NCI-H510A treated with DMSO at 0.1 percent for 48 hours (cell line): ENCODE measurements at regions not wholly inside any gene's neighbourhood (a gene's known extent, or its start where the extent isn't known, plus 50 kb on each side); places are given as distances from the start of the nearest gene placed in this dataset.

Experiments
- DNase-seq: peaks from one replicate; lab custom pipeline; 2025; lab: John Stamatoyannopoulos, UW

DNA sequence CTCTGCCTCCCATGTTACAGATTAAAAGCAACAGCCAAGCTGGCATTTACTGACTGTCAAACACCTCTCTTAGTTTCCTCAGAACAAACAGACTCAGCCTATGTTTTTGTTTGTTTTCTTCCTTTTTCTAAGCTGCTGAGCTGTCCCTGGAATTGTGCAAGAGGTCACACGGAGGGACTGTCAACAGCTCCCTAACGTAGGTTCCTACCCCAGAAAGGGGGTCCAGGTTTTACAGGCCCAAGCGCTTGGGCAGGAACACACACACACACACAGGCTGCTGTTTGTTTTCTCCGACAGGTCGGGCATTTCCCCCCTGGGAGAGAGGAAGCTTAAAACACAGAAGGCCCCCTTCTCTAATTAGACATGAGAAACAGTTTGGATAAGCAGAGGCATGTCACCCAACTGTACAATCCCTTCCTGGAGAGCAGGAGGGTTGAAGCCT is 739.6 kb upstream of the TBX3 start:
- no peak for DNase-seq

DNA sequence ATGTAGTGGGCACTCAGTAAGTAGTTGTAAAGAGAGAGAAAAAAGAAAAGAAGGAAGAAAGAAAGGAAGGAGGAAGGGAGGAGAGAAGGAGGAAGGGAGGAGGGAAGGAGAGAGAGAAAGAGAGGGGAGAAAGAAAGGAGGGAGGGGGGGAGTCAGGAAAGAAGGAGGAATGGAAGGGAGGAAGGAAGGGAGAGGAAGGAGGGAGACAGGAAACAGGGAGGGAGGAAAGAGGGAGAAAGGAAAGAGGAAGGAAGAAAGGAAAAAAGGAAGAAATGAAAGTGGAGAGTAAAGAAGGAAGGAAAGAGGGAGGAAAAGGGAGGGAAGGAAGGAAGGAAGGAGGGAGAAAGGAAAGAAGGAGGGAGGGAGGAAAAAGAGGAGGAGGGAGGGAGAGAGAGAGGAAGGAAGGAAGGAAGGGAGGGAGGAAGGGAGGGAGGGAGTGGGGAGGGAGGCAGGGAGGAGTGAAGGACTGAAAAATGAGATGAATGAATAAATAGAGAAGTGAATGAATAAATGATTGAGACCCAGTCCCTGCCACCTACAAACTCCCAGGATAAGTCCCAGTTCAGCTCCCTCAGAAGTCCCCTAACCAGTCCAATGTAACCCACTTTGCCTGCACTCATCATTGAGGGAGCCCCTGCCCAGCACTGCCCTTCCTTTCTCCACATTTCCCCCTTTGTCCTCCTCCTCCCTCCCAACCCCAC is 739.0 kb upstream of the TBX3 start:
- DNase-seq = no peak

DNA sequence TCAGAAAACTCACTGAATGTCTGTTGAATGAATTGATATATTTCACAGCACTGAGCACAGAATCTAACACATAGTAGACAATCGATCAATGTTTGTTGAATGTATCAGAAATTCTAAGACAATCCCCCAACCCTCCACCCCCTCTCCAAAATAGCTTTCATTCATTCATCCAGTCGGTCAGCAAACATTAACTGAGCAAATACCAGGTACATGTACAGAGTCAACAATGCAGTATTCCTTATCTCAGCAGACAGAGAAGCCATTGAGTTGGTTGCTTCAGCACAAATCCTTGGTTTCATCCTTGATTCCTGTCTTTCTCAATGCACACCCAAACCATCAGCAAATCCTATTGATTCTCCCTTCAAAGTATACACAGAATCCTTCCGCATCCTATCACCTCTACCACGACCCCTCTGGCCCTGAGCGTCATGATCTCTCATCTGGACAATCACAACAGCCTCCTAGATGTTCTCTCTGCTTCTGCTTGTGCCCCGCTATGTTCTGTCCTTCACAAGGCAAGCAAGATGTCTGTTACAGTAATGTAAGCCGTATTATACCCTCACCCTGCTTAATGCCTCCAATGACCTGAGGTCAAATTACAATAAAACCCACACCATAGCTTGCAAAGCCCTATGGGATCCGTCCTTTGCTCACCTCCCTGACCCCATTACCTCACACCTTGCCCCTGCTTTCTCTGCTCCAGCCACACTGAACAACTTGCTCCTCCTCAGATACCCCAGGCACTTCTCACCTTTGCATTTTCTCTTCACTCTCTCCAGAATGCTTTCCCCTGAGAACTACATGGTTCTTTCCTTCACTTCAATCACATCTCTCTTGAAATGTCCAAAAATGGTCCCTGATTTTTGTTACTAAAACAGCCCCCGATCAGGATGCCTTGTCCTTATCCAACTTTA is 738.1 kb upstream of the TBX3 start:
- DNase-seq = no peak

DNA sequence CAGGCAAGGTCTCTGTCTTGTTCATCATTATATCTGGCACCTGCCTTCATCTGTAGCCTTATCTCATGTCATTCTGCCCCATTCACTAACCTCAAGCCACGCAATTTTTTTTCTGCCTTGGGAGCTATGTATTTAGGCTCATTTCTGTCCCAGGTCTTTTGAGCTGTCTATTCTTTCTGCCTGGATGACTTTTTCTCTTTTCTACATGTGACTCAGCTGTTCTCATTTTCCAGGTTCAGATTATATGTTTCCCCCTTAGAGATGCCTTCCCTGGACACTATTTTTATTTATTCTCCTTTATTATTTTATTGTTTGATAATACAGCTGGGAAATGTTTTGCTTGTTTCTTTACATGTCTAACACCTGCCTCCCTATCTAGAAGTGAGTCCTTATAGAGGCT is 737.4 kb upstream of the TBX3 start:
- no peak for DNase-seq

DNA sequence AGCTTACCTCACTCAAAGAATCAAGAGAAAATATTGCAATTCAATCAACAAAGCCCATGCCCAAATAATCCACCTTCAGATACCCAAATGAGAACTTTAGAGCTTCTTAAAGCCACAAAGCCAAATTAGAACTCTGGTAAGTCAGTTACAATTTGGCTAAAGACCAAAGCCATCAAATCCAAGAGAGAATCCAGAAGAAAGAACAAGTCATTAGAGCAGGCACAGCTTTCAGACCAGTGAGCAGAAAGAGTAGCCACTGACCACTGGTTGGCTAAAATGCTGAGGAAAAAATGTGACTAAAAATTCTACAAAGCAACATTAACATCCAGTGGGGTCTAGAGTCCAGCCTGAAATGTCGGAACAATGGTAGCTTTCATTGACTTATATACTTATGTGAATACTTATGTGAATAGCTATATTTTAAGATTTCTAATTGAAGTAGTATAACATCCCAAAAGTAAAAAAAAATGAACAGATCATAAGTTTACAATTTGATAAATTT is 735.2 kb upstream of the TBX3 start:
- DNase-seq = no peak

DNA sequence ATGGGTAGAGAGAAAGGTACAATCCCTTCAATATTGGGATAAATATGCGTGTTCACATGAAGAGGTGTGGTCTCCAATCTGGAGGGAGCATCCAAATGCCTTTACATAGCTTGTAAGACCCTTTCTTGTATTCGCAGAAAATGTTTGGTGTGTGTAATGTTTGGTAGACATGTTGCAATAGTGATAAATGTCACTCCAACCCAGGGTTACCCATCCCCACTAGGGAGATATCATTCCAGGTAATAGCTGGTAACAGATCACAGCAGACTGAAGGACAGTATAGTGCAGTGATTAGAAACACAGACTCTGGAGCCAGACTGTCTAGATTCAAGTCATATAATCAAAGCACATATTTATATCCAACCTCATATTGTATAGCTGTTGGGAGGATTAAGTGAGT is 733.6 kb upstream of the TBX3 start:
- DNase-seq = no peak

DNA sequence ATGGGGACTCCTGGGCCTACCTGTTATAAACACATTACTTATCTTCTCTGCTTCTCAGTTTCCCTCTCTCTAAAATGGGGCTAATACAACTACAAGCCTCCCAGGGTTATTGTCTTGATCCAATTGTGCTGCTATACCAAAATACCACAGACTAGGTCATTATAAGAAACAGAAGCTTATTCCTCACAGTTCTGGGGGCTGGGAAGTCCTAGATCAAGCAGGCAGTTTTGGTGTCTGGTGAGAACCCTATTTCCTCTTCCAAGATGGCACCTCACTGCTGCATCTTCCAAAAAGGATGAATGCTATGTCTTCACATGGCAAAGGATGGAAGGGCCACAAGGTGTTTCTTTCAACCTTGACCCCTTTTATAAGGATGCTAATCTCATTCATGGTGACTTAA is 732.9 kb upstream of the TBX3 start:
- no peak for DNase-seq

DNA sequence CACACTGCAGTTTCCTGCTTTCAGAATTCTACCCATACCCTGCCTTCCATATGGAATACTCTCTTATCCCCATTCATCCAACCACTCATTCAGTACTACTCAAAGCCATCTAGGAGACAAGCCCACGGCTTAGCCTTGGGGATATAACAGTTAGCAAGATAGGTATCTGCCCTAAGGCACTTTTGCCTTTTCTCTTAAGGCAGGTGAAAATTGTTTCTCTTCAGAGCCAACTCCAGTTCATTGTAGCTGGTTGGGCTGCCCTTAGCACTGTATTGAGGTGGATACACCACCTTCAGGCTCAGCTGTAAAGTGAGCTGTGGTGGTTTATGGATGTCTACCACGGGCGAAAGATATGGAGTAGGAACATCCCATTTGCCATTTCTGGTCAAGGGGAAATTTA is 729.7 kb upstream of the TBX3 start:
- no peak for DNase-seq

DNA sequence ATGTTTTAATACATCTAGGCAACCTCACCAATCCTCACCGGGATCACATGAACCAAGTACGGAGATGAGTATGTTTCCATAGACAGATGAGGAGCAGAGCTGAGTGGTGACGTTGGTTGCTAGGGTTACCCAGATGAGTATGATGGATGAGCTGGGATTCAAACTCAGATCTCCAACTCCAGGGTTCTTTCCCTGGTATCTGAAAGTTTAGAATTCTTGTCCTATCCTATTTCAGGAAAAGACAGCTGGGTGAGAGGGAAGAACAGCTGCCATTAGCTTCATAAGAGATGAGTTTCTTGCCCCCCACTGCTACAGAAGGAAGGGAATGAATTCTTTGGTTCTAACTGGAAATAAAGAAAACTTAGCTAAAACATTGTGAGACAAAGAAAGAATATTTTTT is 728.9 kb upstream of the TBX3 start:
- DNase-seq = no peak

DNA sequence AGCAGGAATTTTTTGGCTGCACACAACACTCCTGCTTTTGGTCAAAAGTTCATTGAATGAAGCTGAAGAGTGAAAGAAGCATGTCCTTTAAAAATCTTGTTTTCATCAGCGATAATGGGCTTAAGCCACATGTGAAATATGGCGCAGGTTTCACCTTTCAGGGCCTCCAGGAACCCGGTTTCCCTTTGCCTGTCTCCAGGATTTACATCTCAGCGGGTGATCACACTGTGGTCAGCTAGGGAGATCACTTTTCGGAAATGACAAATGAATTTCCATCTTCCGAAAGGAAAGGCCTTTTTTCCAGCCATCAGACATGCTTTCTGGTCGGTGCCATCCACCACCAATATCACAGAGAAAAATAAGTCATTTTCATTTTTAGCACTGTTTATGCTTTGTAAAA is 727.1 kb upstream of the TBX3 start:
- DNase-seq = no peak

DNA sequence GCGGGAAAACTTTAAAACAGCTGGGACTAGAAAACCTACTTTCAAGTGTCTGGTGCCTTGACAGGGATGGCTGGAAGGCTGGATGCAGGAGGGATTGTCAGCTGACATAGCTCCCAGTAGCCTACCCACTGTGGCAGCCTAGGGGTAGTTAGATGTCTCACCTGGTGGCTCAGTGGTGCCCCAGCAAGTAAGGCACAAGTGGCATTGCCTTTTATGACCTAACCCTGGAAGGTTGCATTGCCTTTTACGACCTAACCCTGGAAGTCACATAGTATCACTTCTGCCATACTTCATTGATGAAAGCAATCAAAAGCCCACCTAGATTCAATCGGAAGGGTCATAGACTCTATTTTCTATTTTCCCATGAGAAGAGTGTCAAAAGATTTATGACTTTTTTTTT is 724.7 kb upstream of the TBX3 start:
- DNase-seq = no peak

DNA sequence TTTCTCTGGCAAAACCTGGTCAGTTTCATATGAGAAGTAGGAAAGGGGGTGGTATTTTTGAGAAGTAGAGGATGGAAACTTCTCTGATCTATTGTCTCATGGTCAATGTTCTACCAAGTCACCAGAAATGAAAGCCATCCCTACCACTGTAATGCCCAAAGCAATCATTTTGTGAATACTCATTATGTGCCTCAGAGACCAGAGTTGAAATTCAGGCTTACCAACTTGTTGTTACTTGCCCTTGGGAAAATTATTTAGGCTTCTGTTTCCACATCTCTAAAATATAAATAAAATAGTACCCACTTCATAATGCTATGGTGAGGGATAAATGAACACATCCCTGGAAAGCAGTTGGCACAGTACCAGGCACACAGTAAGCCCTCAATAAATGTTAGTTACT is 723.7 kb upstream of the TBX3 start:
- peak; percentile 54 for DNase-seq

DNA sequence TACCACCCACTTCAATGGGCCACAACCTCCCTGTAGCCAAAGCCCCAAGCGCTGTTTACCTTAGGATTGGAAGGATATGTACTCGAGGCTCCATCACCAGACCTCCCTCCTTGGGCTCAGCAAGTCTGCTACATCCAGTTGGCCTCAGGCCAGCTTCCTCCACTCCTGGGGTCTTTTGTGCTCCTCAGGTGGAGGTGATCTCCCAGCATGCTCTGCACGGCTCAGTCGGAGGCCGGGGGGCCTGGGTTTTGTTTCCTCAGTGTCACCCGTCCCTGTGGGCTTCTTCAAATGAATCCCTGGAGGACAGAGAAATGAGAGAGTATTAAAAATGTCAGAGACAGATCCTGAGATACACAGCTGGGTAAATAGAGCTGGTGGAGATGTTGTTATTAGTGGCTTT is 723.1 kb upstream of the TBX3 start:
- DNase-seq = peak; percentile 90

DNA sequence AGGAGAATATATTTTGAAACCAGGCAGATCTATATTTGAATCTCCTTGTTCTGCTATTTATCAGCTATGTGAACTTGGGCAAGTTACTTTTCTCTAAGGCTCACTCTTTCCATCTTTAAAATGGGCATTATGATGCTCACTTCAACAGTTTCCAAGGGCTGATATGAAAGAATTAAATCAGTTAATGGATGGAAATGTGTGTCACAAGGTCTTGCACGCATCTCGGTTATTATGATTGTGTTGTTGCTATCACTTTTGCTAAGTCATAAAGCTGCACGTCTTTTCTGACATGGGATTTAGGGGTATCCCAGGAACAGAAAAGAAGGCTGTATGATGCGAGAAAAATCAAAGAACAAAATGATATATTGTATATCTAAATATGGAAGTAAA is 721.5 kb upstream of the TBX3 start:
- DNase-seq = no peak

DNA sequence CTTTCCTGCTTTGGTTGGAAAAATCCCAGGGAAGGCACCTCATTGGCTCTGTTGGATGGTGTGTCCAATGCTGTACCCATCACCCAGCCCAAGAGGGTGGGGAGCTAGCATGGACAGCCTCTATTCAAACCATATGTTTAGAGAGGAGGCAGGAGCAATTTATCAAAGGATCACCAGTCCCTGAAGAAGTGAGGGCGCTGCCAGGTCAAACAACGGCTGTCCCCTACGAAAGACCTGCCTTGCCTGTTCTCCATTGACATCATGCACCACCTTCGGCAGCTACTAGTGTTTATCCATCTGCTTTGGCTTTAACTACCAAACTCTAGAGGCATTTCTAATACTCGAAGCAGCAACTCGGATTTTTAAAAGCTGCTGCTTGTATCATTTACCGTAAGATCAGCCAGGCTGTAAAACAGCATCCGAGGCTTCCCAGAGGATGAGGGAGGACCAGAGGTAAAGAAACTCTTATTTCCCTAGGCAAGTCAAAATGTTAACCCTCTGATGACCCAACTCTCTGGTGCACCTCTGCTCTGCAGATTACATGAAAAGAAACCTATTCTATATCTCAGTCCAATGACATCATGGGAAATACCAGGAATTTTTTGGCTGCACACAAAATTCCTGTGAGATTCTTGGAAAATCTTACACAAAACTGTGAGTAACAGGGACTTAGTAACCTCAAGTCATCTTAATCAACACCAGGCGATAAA is 720.9 kb upstream of the TBX3 start:
- no peak for DNase-seq

DNA sequence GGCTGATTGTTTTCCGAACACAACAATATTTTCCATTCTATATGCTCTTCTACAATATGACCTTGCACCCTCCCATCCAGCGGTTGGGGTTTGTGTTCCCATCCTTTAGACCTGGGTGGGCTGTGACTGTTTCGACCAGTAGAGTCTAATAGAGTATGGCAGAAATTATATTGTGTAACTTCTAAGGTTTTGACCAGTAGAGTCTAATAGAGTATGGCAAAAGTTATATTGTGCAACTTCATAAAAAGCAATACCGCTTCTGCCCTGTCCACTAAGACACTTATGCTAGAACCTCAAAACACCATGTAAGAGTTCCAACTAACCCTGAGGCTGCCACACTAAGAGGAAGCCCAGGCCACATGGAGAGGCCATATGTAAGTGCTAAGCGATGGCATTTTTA is 719.7 kb upstream of the TBX3 start:
- DNase-seq = no peak

DNA sequence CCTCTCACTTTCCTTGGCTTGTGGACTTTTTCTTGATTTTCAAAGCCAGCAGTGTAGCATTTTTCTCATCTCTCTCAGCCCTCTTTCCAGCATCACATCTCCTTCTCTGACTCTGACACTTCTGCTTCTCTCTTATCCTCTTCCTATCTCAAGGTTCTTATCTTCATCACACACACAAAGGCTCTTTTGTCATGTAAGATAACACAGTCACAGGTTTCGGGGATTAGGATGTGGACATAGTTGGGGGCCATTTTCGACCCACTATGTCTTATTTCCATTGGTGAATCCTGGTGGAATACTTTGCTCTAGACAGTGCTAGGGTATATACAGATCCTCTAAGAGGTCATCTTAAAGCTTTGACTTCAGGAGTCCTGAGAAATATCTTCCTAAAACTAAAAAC is 719.3 kb upstream of the TBX3 start:
- no peak for DNase-seq

DNA sequence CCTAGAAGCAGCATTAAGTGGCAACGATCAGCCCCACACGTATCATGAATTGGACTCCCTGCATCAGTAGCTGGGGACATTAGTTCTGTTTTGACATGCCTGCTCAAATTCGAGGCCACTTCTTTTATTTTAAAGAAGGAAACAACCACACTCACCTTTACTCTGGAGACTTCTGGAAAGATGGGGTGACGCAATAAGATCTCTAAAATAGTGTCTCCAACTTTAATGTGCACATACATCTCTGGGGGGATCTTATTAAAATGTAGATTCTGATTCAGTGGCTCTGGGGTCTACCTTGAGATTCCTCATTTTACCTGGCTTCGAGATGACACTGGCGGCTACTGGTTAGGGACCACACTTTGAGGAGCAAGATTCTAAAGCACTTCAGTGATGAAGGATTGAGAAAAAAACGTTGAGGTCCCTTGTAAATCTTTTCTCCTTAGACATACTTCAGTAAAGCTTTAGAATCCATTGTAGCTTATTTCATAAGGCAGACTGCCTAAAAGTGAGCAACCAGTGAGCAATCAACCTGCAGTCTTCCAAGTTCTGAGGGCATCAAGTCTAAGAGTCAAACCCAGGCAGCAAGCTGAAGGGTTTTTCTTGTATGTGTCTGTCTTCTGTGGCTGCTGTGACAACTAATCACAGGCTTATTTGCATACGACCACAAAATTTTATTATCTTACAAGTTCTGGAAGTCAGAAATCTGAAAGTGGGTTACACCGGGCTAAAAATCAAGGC is 718.6 kb upstream of the TBX3 start:
- DNase-seq = no peak

DNA sequence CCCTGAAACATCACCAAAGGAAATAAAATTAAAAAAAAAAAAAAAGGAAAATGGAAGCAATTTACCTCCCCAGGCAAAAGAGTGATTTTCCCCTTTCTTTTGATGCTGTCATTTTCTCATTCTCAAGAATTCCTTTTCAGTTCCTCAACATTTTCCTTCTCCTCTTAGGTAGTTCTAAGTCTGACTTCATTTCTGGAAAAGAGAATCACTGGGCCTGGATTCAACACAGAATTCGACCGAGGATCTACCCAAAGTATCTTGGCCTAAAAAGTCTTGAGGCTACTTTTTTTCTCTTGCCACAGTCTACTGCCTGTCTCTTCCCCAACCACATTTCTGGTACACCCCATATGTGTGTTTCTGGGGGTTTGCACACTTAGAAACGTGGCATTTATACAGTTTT is 717.8 kb upstream of the TBX3 start:
- no peak for DNase-seq

DNA sequence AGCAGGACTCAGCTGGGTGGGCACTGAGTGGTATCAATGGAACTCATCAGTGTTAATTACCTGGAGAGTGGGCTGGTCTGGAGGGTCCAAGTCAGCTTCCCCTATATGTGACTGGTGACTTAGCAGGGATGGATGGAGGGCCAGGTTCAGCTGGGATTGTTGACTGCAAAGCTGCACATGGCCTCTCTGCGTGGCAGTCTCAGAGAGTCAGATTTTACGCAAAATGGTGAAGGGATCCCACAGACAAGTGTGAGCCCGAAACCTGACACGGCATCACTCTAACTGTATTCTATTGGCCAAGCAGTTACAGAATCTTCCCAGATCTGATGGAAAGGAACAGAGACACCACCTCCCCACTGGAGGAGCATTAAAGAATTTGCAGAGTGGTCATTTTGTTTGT is 716.0 kb upstream of the TBX3 start:
- no peak for DNase-seq

DNA sequence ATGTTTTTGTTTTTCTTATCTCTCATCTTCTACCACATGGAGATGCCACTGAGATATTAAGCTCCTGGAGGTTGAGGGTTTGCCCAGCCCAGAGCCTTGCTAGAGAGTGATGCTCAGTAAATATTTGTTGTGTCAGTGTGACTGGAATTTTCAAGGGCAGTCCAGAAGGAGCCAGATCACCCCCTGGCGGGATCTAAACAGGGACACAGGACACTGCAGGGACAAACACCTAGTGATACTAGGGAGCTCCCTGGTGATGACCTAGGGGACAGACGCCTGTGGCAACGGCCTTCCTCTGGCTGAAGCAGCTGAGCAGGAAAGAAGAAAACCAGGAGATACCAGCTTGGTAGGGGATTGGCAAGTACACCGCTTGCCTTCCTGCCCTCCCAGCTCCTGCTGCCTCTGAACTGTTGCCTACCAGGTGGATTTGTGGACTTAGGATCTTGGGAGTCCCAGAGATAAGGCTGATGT is 714.4 kb upstream of the TBX3 start:
- DNase-seq = peak; percentile 89

DNA sequence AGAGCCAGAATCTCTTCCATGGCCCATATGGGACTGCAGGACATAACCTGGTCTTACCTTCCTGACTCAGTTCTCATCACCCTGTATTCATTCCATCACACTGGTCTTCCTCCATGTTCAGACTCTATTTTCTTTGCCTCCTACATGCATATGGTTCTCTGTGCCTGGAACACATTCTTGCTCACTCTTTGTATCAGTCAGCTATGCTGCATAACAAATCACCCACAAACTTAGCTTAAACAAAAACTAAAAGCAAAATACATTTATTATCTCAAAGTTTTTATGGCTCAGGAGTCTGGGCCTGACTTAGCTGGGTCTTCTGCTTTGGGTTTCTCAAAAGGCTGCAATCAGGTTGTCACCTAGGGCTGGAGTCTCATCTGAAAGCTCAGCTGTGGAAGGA is 712.6 kb upstream of the TBX3 start:
- no peak for DNase-seq
